NK-92 treated with Interleukin-12 subunit alpha and Interleukin-12 subunit beta, amount 100 ng/mL, for 24 hours (cell line): ENCODE measurements at regions not wholly inside any gene's neighbourhood (a gene's known extent, or its start where the extent isn't known, plus 50 kb on each side); places are given as distances from the start of the nearest gene placed in this dataset.

Experiments
- DNase-seq: peaks from one replicate; lab custom pipeline; 2025; lab: John Stamatoyannopoulos, UW

DNA sequence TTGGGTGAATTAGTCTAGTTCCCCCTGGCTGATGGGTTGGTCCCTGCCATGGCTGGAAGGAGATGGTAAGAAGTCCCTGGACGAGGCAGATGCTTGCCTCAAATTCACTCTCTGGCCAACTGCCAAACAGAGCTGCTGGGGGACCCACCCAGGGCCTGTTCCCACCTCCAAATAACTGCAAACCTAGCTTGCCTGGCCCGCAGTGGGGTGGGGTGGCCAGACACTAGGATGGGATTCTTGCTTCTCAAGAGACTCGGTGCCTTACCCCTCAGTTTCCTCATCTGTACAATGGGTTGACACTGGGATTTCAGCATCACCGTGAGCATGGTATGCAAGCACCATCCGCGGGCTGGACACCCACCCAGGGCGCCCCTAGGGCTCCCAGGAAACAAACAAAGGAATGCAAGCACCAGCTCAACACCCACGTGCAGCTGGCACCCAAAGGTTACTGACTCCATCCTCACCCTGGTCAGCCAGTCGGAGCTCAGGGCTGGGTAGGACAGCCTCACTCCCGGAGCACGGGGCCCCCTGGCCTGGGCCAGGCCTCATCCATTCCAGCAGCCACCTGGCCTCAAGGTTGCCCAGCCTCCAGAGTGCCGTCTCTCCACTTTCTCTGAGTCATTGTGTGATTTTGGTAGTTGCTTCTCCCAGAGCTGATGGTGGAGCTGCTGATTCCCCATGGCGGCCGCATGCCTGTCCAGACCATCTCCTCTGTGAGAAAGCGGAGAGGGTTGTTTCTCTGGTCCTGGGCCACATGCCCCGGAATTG lies 205.2 kb upstream of the RTL1 start:
- no peak for DNase-seq

- DNase-seq: no peak
Measured at GRCh38 chr14:101109347-101109638, 205.8 kb upstream of the RTL1 start.

- DNase-seq: no peak
Measured at GRCh38 chr14:101109981-101110728, 206.6 kb upstream of the RTL1 start.

DNA sequence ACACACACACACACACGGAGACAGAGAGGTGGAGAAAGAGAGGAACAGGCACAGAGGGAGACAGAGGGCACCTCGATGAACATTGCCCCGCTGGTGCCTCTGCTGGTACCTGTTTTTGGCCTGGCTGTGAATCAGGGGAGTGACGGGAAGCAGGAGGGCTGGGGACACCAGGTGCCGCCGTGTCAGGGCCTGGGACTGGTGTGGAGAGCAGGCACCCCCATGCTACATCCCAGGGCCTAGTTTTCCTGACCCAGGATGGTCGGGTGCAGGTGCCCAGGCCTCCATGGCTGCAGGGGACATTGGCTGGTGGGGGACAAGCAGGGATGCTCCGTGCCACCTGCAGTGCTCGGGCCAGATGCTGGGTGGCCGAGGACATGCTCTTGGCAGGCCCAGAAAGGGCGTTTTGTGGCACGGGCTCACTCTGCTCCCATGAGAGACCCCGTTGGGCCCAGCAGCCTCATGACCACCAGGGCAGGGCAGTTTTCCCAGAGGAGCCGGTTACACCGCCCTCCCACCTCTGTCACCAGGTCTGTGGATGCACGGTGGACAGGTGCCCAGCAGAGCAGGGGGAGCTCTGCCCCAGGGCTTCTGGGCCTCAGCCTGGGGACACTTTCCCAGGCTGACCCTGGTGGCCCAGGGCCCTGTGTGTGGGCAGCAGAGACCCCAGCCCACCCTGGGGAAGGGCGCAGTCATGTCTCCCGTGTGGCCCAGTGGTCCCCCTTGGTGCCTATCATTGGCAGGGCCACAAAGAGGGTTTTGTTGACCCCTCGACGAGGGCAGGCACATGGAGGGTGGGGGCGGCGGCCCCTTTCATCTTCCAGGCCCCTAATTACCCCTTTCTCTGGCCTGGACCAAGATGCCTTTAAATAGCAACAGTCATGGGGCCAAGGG lies 207.5 kb upstream of the RTL1 start:
- DNase-seq: no peak

GRCh38 chr14:101111620-101112290 lies 208.2 kb upstream of the RTL1 start:
- DNase-seq: no peak

DNA sequence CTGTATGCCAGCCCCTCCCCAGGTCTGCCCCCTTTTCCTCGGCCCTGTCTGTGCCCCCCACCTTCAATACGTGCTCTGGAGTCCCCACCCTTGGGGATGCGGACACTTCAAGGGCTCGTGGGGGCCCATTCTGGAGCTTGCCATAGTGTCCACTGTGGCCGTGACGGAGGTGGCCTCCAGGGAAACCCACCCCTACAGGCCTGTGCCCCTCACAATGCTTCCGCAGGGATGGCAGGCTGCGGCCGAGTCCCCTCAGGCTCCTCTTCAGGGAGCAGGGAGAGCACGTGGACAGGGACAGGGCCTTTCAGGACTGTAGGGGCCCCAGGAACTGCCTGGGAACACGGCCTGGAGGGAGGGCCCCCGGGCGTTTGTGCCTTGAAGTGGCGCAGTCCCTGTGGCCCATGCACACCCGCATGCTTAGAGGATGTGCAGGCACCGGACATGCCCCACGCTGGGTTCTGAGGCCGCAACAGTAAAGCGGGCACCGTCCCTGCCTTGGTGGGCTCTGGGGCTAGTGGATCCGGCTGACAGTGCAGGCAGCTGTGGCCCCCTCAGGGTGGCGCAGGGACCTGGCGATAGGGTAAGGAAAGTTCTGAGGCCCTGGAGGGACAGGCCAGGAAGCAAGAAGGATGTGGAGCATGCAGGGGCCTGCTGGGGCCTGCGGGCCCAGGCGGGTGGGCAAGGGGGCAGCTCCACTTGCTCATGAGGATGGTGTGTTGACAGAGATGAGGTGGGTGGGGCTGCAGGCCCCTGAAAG lies 209.0 kb upstream of the RTL1 start:
- no peak for DNase-seq

- no peak for DNase-seq
Measured at GRCh38 chr14:101113108-101113612, 209.6 kb upstream of the RTL1 start.

GRCh38 chr14:101113835-101114725 lies 210.6 kb upstream of the RTL1 start:
- DNase-seq: no peak

- no peak for DNase-seq
Measured at GRCh38 chr14:101114726-101115515, 211.4 kb upstream of the RTL1 start.

- DNase-seq: no peak
Measured at GRCh38 chr14:101115652-101116051, 212.1 kb upstream of the RTL1 start.

GRCh38 chr14:101116065-101116464 lies 212.5 kb upstream of the RTL1 start:
- no peak for DNase-seq

- no peak for DNase-seq
Measured at GRCh38 chr14:101116486-101117130, 213.1 kb upstream of the RTL1 start.

- no peak for DNase-seq
Measured at GRCh38 chr14:101117543-101117942, 214.0 kb upstream of the RTL1 start.

DNA sequence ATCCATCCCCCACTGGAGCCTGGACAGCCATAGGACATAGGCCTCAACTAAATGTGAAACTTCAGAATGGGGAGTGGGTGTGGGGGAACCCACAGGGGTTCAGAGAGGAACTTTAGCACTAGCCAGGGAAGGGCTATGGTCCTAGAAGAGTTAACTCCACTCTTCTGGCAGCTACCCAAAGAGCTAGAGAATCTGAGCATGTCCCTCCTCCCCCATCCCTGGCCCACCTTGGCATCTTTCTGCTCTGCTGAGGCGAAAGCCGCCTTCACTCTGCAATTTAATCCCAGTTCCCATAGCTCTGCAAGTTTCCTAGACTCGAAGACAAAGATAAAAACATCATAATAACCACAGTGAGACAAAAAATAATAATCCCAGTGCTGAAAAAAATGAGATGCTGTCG lies 214.7 kb upstream of the RTL1 start:
- DNase-seq: no peak

GRCh38 chr14:101118746-101119591 lies 215.4 kb upstream of the RTL1 start:
- DNase-seq: no peak

- no peak for DNase-seq
Measured at GRCh38 chr14:101119830-101120571, 216.5 kb upstream of the RTL1 start.
